ENCODE measurements at regions not wholly inside any gene's neighbourhood (a gene's known extent, or its start where the extent isn't known, plus 50 kb on each side); places are given as distances from the start of the nearest gene placed in this dataset.

DNA sequence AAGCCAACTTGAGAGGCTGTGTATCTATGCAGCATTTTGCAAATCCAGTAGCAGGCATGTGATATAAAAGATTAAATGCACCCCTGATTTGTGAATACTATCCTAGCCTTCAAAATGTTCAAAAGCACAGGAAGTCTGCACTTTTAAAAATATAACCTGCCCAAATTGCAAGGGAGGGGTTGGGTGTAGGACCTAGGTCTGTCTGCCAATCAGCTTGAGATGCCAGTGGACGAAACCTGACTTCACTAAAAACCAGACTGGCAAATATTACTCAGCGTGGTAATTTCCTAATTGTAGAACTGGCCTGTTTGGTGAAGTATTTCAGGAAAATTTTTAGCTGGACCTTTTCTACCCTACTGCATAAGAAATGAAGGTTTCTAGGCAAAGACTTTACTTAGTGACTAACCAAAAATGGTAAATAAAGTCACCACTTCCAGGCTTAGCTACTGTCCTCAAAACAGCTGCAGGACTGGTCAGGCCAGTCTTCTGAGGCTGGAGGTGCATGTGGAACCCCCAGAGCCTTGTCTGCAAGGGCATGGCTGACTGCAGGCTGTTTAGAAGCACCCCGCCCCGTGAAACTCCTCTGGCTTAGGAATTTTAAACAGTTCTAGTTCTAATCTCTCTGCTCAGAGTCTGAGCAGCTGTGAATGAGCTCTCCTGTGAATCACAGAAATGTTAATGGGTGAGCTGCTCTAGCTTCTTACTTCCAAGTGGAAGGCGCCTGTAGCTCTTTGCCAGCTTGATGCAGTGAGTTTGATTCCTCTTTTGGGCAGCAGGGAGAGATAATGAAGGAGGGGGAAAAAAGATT, 104.4 kb upstream of the ESR1 start:
- TF ChIP-seq, protein P1, sequence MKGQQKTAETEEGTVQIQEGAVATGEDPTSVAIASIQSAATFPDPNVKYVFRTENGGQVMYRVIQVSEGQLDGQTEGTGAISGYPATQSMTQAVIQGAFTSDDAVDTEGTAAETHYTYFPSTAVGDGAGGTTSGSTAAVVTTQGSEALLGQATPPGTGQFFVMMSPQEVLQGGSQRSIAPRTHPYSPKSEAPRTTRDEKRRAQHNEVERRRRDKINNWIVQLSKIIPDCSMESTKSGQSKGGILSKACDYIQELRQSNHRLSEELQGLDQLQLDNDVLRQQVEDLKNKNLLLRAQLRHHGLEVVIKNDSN (IDR thresholded peaks at IDR 0.05) = no peak
- TF ChIP-seq FOXM1 (IDR thresholded peaks at IDR 0.05; ENCODE audit: borderline replicate concordance, low read depth) (no peak), CEBPB (IDR thresholded peaks at IDR 0.05) (no peak), YY1 (IDR thresholded peaks at IDR 0.05; ENCODE audit: low read depth) (0 out of 2 replicates have a peak, but pooled peaks have one; percentile 29), RAD21 (IDR thresholded peaks at IDR 0.05; ENCODE audit: low read depth) (no peak), EP300 (IDR thresholded peaks at IDR 0.05; ENCODE audit: borderline replicate concordance) (no peak), REST (IDR thresholded peaks at IDR 0.05; ENCODE audit: low read depth) (no peak), NFIC (IDR thresholded peaks at IDR 0.05) (no peak), CREB1 (IDR thresholded peaks at IDR 0.05; ENCODE audit: low read depth) (no peak), TAF1 (IDR thresholded peaks at IDR 0.05; ENCODE audit: low read depth) (no peak), MAX (IDR thresholded peaks at IDR 0.05) (peak; percentile 46; the same call in 1 of the 2 replicates), EGR1 (IDR thresholded peaks at IDR 0.05) (no peak)

Measured in Ishikawa (cell line).